BLaER1 (cell line): ENCODE measurements at regions not wholly inside any gene's neighbourhood (a gene's known extent, or its start where the extent isn't known, plus 50 kb on each side); places are given as distances from the start of the nearest gene placed in this dataset.

ENCODE experiments used
- H3K27ac ChIP-seq: shearing (Covaris generic); formaldehyde crosslinking; 2 replicates; pipeline ENCODE4 v1.8.1; 2022
- H3K27me3 ChIP-seq: shearing (Covaris generic); formaldehyde crosslinking; 2 replicates; pipeline ENCODE4 v1.8.1; 2022
- H3K36me3 ChIP-seq: shearing (Covaris generic); formaldehyde crosslinking; 2 replicates; pipeline ENCODE4 v1.8.1; 2022
- H3K4me1 ChIP-seq: shearing (Covaris generic); formaldehyde crosslinking; 2 replicates; pipeline ENCODE4 v1.8.1; 2022
- H3K4me2 ChIP-seq: shearing (Covaris generic); formaldehyde crosslinking; 2 replicates; pipeline ENCODE4 v1.8.1; 2022
- H3K4me3 ChIP-seq: shearing (Covaris generic); formaldehyde crosslinking; 2 replicates; pipeline ENCODE4 v1.8.1; 2022
- H3K9ac ChIP-seq: shearing (Covaris generic); formaldehyde crosslinking; 2 replicates; pipeline ENCODE4 v1.8.1; 2022
- H3K9me3 ChIP-seq: shearing (Covaris generic); formaldehyde crosslinking; 2 replicates; pipeline ENCODE4 v1.8.1; 2022
- H4K20me1 ChIP-seq: shearing (Covaris generic); formaldehyde crosslinking; 2 replicates; pipeline ENCODE4 v1.8.1; 2022
- Cebpa-rat ChIP-seq: shearing (Covaris generic); IDR thresholded peaks from 2 replicates; pipeline ENCODE4 v1.8.1; 2022

GRCh38 chr6:163949431-163949830 lies 534.9 kb downstream of the QKI start:
- Histone ChIP-seq H3K27me3 (no peaks in the 10 kb centered on the region), H3K4me2 (no peak overlapping the region), H3K4me3 (no peak overlapping the region), H3K9ac (no peak overlapping the region), H3K36me3 (no peaks in the 10 kb centered on the region), H3K27ac (no peak overlapping the region), H3K4me1 (no peaks in the 10 kb centered on the region), H4K20me1 (no peaks in the 10 kb centered on the region), H3K9me3 (no peaks in the 10 kb centered on the region)
- no peak for TF ChIP-seq Cebpa-rat

GRCh38 chr6:163948250-163948649 lies 533.7 kb downstream of the QKI start:
- H3K4me2 ChIP-seq, result no peak overlapping the region
- H3K36me3 ChIP-seq, result no peaks in the 10 kb centered on the region
- no peak overlapping the region for H3K27ac ChIP-seq
- H3K27me3 ChIP-seq, result no peaks in the 10 kb centered on the region
- no peak for TF ChIP-seq Cebpa-rat
- H3K9me3 ChIP-seq, result no peaks in the 10 kb centered on the region
- no peaks in the 10 kb centered on the region for H3K4me1 ChIP-seq
- no peak overlapping the region for H3K9ac ChIP-seq
- H4K20me1 ChIP-seq, result no peaks in the 10 kb centered on the region
- H3K4me3 ChIP-seq, result no peak overlapping the region

- Histone ChIP-seq H3K9me3 (no peaks in the 10 kb centered on the region), H3K9ac (no peak overlapping the region), H3K4me1 (no peaks in the 10 kb centered on the region), H3K4me3 (no peak overlapping the region), H3K27me3 (no peaks in the 10 kb centered on the region), H4K20me1 (no peaks in the 10 kb centered on the region), H3K4me2 (no peak overlapping the region), H3K27ac (no peak overlapping the region), H3K36me3 (no peaks in the 10 kb centered on the region)
- TF ChIP-seq Cebpa-rat, result no peak
Measured at GRCh38 chr6:163947276-163947675, 532.8 kb downstream of the QKI start.

- no peaks in the 10 kb centered on the region for H3K4me1 ChIP-seq
- no peaks in the 10 kb centered on the region for H3K36me3 ChIP-seq
- no peaks in the 10 kb centered on the region for H3K9me3 ChIP-seq
- no peak overlapping the region for H3K4me3 ChIP-seq
- no peak overlapping the region for H3K9ac ChIP-seq
- H3K27me3 ChIP-seq, result no peaks in the 10 kb centered on the region
- H3K27ac ChIP-seq, result no peak overlapping the region
- no peak for TF ChIP-seq Cebpa-rat
- H3K4me2 ChIP-seq, result no peak overlapping the region
- no peaks in the 10 kb centered on the region for H4K20me1 ChIP-seq
Measured at GRCh38 chr6:163946437-163946836, 531.9 kb downstream of the QKI start.

GRCh38 chr6:163945808-163946207 lies 531.3 kb downstream of the QKI start:
- H4K20me1 ChIP-seq, result no peaks in the 10 kb centered on the region
- no peaks in the 10 kb centered on the region for H3K4me1 ChIP-seq
- no peak overlapping the region for H3K9ac ChIP-seq
- no peaks in the 10 kb centered on the region for H3K36me3 ChIP-seq
- H3K27me3 ChIP-seq, result no peaks in the 10 kb centered on the region
- H3K4me3 ChIP-seq, result no peak overlapping the region
- H3K4me2 ChIP-seq, result no peak overlapping the region
- TF ChIP-seq Cebpa-rat, result no peak
- no peaks in the 10 kb centered on the region for H3K9me3 ChIP-seq
- H3K27ac ChIP-seq, result no peak overlapping the region

GRCh38 chr6:163944897-163945296 lies 530.4 kb downstream of the QKI start:
- Histone ChIP-seq H3K4me1 (no peaks in the 10 kb centered on the region), H3K9me3 (no peaks in the 10 kb centered on the region), H3K4me2 (no peak overlapping the region), H3K36me3 (no peaks in the 10 kb centered on the region), H3K4me3 (no peak overlapping the region), H3K9ac (no peak overlapping the region), H3K27me3 (no peaks in the 10 kb centered on the region), H3K27ac (no peak overlapping the region), H4K20me1 (no peaks in the 10 kb centered on the region)
- no peak for TF ChIP-seq Cebpa-rat

GRCh38 chr6:163943607-163944385 lies 529.3 kb downstream of the QKI start:
- Histone ChIP-seq H3K9ac (no peak overlapping the region), H3K9me3 (no peaks in the 10 kb centered on the region), H3K27me3 (no peaks in the 10 kb centered on the region), H3K36me3 (no peaks in the 10 kb centered on the region), H3K4me3 (no peak overlapping the region), H3K4me2 (no peak overlapping the region), H4K20me1 (no peaks in the 10 kb centered on the region), H3K27ac (no peak overlapping the region), H3K4me1 (no peaks in the 10 kb centered on the region)
- no peak for TF ChIP-seq Cebpa-rat

GRCh38 chr6:163942790-163943189 lies 528.3 kb downstream of the QKI start:
- no peak overlapping the region for H3K4me2 ChIP-seq
- H4K20me1 ChIP-seq, result no peaks in the 10 kb centered on the region
- no peak overlapping the region for H3K4me3 ChIP-seq
- no peak for TF ChIP-seq Cebpa-rat
- H3K27ac ChIP-seq, result no peak overlapping the region
- no peaks in the 10 kb centered on the region for H3K4me1 ChIP-seq
- H3K36me3 ChIP-seq, result no peaks in the 10 kb centered on the region
- H3K9ac ChIP-seq, result no peak overlapping the region
- H3K9me3 ChIP-seq, result no peaks in the 10 kb centered on the region
- H3K27me3 ChIP-seq, result no peaks in the 10 kb centered on the region

- no peaks in the 10 kb centered on the region for H3K27me3 ChIP-seq
- H3K4me3 ChIP-seq, result no peak overlapping the region
- no peak overlapping the region for H3K9ac ChIP-seq
- no peak overlapping the region for H3K4me2 ChIP-seq
- no peak overlapping the region for H3K27ac ChIP-seq
- no peaks in the 10 kb centered on the region for H4K20me1 ChIP-seq
- no peaks in the 10 kb centered on the region for H3K4me1 ChIP-seq
- TF ChIP-seq Cebpa-rat, result no peak
- no peaks in the 10 kb centered on the region for H3K9me3 ChIP-seq
- H3K36me3 ChIP-seq, result no peaks in the 10 kb centered on the region
Measured at GRCh38 chr6:163941624-163941976, 527.1 kb downstream of the QKI start.

GRCh38 chr6:163940705-163941623 lies 526.4 kb downstream of the QKI start:
- H3K36me3 ChIP-seq, result no peaks in the 10 kb centered on the region
- no peak overlapping the region for H3K9ac ChIP-seq
- H3K27ac ChIP-seq, result no peak overlapping the region
- no peaks in the 10 kb centered on the region for H3K27me3 ChIP-seq
- H3K4me3 ChIP-seq, result no peak overlapping the region
- no peak overlapping the region for H3K4me2 ChIP-seq
- no peaks in the 10 kb centered on the region for H4K20me1 ChIP-seq
- no peaks in the 10 kb centered on the region for H3K4me1 ChIP-seq
- H3K9me3 ChIP-seq, result no peaks in the 10 kb centered on the region
- TF ChIP-seq Cebpa-rat, result no peak
